Suprapubic skin (tissue), 3 donors: ENCODE measurements at regions not wholly inside any gene's neighbourhood (a gene's known extent, or its start where the extent isn't known, plus 50 kb on each side); places are given as distances from the start of the nearest gene placed in this dataset.

Source experiments
- EP300 ChIP-seq: sonication (generic); formaldehyde crosslinking; IDR thresholded peaks from one replicate; pipeline ENCODE4 v1.6.1; 2017; ENCODE audit warnings: antibody characterized with exemption
- POLR2A ChIP-seq, 2 donors: fragments of 450-650 bp; IDR thresholded peaks; one replicate each; pipeline ENCODE4 v1.6.1; 2017; ENCODE audit warnings: antibody characterized with exemption in 2 of 2, mild to moderate bottlenecking in 2 of 2, moderate library complexity in 2 of 2
- TF ChIP-seq, protein P1 (sequence below), 2 donors: fragments of 200-600 bp in 1 of 2; fragments of 450-650 bp in 1 of 2; sonication (generic) in 1 of 2; IDR thresholded peaks; one replicate each; pipeline ENCODE4 v1.5.1; 2016 to 2019; ENCODE audit warnings: antibody characterized with exemption in 2 of 2, mild to moderate bottlenecking in 1 of 2, moderate library complexity in 1 of 2

DNA sequence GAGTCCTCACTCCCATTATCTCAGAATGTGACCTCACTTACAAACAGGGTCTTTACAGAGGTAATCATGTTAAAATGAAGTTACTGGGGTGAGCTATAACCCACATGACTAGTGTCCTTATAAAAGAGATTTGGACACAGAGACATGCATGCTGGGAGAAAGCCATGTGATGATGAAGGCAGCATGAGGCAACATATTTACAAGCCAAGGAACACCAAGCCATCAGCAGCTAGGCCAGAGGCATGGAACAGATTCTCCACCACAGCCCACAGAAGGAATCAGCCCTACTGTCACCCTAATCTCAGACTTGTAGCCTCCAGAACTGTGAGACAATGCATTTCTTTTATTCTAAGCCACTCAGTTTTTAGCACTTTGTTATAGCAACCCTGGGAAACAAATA, 171.9 kb downstream of the EN1 start:
- TF ChIP-seq EP300 (no peak), POLR2A (IDR thresholded peaks at IDR 0.05) (no peak)
- TF ChIP-seq, protein P1, sequence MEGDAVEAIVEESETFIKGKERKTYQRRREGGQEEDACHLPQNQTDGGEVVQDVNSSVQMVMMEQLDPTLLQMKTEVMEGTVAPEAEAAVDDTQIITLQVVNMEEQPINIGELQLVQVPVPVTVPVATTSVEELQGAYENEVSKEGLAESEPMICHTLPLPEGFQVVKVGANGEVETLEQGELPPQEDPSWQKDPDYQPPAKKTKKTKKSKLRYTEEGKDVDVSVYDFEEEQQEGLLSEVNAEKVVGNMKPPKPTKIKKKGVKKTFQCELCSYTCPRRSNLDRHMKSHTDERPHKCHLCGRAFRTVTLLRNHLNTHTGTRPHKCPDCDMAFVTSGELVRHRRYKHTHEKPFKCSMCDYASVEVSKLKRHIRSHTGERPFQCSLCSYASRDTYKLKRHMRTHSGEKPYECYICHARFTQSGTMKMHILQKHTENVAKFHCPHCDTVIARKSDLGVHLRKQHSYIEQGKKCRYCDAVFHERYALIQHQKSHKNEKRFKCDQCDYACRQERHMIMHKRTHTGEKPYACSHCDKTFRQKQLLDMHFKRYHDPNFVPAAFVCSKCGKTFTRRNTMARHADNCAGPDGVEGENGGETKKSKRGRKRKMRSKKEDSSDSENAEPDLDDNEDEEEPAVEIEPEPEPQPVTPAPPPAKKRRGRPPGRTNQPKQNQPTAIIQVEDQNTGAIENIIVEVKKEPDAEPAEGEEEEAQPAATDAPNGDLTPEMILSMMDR (IDR thresholded peaks at IDR 0.05) = no peak
